HuH-7 (cell line): ENCODE measurements at regions not wholly inside any gene's neighbourhood (a gene's known extent, or its start where the extent isn't known, plus 50 kb on each side); places are given as distances from the start of the nearest gene placed in this dataset.

ENCODE experiments used
- DNase-seq: peaks from one replicate; pipeline ENCODE4 v3.0.0; 2011; ENCODE audit warnings: low spot score

DNA sequence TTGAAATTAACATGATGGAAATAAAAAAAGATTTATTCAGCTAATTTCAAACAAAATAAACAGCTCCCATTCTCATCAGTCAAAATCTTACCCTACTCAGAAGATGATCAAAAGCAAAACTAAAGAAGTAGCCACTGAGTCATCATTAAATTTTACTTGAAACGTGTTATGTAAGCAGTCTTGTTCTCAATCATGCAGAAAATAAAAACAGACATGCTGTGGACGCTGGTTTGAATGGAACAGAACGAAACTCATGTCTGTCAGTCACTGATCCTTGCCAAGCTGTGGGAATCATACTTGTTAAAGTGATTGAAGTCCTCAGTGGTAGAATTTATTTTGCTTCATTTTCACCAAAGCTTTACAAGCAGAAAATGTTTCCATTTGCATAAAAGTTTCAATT, 77.2 kb upstream of the TLR3 start:
- no peak for DNase-seq

GRCh38 chr4:185992585-185992984, 76.4 kb upstream of the TLR3 start:
- no peak for DNase-seq

DNA sequence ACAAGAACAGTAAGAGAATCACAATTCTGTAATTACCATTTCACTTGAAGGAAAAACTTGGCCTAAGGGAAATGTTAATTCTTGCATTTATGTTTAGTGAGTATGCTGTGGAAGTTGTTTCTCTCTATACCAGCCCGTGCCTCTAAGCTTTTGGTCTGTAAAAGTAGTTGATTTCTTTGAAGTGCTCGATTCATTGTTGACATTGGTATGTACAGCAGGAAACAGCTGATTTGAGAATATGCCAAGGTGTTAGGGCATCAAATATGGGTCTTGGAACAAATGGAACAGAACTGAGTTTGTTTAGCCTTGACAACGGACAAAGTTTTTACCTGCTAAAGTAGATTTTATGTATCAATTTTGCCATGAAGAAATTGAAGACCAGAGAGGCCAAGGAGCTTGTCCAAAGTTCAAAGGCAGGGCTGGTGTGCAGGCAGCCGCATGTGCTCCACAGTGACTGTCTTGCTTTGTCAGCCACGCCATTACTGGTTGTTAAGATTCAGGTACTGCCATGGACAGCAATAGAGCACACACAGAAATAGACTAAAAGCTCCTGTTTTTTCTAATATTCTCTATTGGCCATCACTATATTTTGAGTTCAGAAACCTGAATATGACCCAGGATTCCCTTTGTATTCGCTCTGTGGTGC, 75.5 kb upstream of the TLR3 start:
- no peak for DNase-seq

DNA sequence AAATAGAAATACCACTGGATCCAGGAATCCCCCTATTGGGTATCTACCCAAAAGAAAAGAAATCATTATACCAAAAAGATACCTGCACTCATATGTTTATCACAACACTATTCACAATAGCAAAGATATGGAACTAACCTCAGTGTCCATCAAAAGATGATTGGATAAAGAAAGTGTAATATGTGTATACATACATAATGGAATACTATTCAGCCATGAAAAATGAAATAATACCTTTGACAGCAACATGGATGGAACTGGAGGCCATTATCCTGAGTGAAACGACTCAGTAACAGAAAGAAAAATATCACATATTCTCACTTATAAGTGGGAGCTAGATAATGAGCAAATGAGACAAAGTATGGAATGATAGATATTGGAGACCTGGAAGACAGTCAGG, 74.2 kb upstream of the TLR3 start:
- no peak for DNase-seq

GRCh38 chr4:185995665-185996064, 73.3 kb upstream of the TLR3 start:
- no peak for DNase-seq

DNA sequence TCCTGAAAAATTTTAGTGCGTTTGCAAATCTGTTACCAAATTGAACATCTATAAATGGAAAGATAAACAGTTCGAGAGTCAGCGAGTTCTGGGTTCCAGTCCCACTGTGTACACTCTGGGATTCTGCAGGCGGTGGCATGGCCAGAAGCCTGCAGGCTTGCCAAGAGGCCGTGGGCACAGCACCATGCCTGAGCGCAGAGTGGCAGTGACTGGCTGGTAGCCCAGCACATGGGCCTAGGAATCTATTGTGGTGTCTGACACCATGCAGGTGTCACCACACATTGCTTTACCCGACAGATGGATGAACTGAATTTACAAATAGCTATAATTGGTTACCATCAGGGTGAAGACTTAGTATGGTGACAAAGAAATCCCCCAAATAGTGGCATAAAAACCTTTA, 71.7 kb upstream of the TLR3 start:
- no peak for DNase-seq

DNA sequence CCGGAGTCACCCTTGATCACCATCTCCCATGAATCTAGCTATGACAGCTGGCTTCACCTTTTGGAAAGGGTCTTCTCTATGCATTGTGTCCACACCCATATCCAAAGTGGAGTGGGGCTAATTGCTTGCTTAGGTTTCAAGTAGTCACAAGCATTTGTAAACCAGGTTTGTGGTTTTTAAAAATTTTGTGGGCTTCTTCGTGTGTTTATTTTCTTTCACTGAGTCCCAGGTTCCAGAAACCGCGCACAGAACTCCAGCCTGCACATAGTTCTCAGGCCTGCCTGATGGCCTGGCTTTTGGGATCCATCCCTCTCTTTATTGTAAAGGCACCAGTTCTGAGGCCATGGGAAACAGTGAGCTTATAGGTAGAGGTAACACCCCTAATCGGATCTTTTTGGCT, 70.2 kb upstream of the TLR3 start:
- no peak for DNase-seq

- no peak for DNase-seq
Measured at GRCh38 chr4:185999207-185999606, 69.7 kb upstream of the TLR3 start.

GRCh38 chr4:186002853-186003252, 66.1 kb upstream of the TLR3 start:
- no peak for DNase-seq

DNA sequence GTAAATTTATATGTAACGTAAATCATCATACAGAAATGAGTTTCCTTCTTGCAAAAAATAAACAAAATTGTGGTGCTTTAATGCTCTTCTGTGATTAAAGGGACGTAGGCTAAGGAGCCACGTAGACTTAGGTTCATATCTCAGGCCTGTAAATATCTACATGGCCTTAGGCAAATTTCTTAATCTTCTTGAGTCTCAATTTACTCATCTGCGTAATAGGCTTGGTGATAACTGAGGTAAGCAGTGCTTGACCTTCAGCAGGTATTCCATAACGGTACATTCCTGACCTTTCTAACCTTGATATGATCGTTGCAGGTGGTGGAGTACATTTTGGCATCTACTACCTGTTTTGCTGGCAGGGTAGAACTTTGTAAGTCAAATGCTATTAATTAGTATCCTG, 65.2 kb upstream of the TLR3 start:
- no peak for DNase-seq

- DNase-seq, result no peak
Measured at GRCh38 chr4:186008057-186008456, 60.9 kb upstream of the TLR3 start.

GRCh38 chr4:186009976-186010375, 59.0 kb upstream of the TLR3 start:
- no peak for DNase-seq

- DNase-seq, result no peak
Measured at GRCh38 chr4:186010821-186011220, 58.1 kb upstream of the TLR3 start.

GRCh38 chr4:186012071-186012470, 56.9 kb upstream of the TLR3 start:
- no peak for DNase-seq

GRCh38 chr4:186013419-186014186, 55.4 kb upstream of the TLR3 start:
- DNase-seq, result no peak

DNA sequence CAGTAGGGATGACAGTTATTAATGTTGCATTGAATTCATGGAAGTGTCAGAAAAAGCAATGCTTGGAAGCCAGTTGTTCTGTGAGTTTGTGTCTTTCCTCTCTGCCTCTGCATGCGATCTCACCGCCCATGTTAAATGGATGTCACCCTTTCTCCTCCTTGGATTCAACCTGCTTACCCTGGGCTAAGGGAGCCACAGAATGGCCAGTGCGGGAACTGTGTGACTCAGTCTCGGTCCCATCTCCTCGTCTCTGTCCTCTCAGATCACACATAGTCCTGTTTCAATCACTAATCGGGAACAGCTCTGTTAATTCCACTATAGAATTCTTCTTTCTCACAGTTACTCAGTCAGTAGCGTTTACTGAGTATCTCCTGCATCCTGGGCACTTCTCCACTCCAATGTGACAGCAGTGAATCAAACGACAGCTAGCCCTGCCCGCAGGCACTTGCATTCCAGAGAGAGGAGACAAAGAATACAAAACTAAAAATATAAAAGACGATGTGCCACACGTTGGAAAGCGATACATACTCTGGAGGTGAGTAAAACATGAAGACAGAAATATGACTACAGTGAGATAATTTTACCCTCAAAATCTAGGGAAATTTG, 53.6 kb upstream of the TLR3 start:
- DNase-seq, result no peak

GRCh38 chr4:186016796-186017195, 52.2 kb upstream of the TLR3 start:
- no peak for DNase-seq

GRCh38 chr4:186017801-186018200, 51.2 kb upstream of the TLR3 start:
- DNase-seq, result no peak

- no peak for DNase-seq
Measured at GRCh38 chr4:186018261-186018660, 50.7 kb upstream of the TLR3 start.

DNA sequence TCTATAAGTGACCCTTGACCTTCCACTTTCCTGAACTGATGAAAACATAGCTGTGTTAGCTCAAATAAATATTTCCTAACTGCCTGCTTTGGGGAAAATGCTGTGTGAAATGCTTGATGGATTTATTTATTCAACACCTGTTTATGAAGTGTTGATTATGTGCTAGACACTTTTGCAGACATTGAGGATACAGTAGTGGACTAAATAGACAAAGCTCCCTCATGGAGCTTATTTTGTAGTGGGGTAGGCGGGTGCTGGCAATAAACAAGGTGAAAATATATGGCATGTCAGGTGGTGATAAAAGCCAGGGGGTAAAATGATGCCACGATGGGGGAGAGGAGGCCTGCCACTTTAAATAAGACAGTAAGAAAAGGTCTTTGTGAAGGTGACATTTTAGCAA, 50.2 kb upstream of the TLR3 start:
- DNase-seq, result no peak
